ENCODE measurements at regions not wholly inside any gene's neighbourhood (a gene's known extent, or its start where the extent isn't known, plus 50 kb on each side); places are given as distances from the start of the nearest gene placed in this dataset.

- 32% methylated on average over 4 of the region's 4 CpGs for WGBS
- Histone ChIP-seq H3K27ac (no peak overlapping the region), H3K36me3 (no peaks in the 10 kb centered on the region), H3K4me3 (no peak overlapping the region), H3K27me3 (no peaks in the 10 kb centered on the region), H3K4me1 (no peaks in the 10 kb centered on the region), H3K9me3 (no peaks in the 10 kb centered on the region)
- no peak for TF ChIP-seq CTCF (IDR thresholded peaks at IDR 0.05)
- TF ChIP-seq EP300 (IDR thresholded peaks at IDR 0.05), result no peak
- TF ChIP-seq POLR2AphosphoS5 (IDR thresholded peaks at IDR 0.05), result no peak
- TF ChIP-seq POLR2A (IDR thresholded peaks at IDR 0.05), result no peak
- DNase-seq (ENCODE audit: low spot score in 2 of 2), result no peak
Observed at GRCh38 chr17:69928611-69929010, 146.4 kb upstream of the KCNJ16 start.

- H3K27me3 ChIP-seq, result no peaks in the 10 kb centered on the region
- H3K27ac ChIP-seq, result no peak overlapping the region
- 66% methylated on average over 3 of the region's 3 CpGs for WGBS
- H3K9me3 ChIP-seq, result no peaks in the 10 kb centered on the region
- H3K36me3 ChIP-seq, result no peaks in the 10 kb centered on the region
- DNase-seq (ENCODE audit: low spot score in 2 of 2), result no peak
- H3K4me3 ChIP-seq, result no peak overlapping the region
- H3K4me1 ChIP-seq, result no peaks in the 10 kb centered on the region
- TF ChIP-seq CTCF (IDR thresholded peaks at IDR 0.05), result no peak
- TF ChIP-seq POLR2AphosphoS5 (IDR thresholded peaks at IDR 0.05), result no peak
- no peak for TF ChIP-seq POLR2A (IDR thresholded peaks at IDR 0.05)
- no peak for TF ChIP-seq EP300 (IDR thresholded peaks at IDR 0.05)
Observed at GRCh38 chr17:69936996-69937395, 138.0 kb upstream of the KCNJ16 start.

- H3K27ac ChIP-seq, result no peak overlapping the region
- H3K4me3 ChIP-seq, result no peak overlapping the region
- DNase-seq (ENCODE audit: low spot score in 2 of 2), result no peak
- peaks cover 5% of the 10 kb centered on the region for H3K4me1 ChIP-seq
- TF ChIP-seq EP300 (IDR thresholded peaks at IDR 0.05) (no peak), CTCF (IDR thresholded peaks at IDR 0.05) (no peak), POLR2A (IDR thresholded peaks at IDR 0.05) (no peak), POLR2AphosphoS5 (IDR thresholded peaks at IDR 0.05) (no peak)
- H3K9me3 ChIP-seq, result no peaks in the 10 kb centered on the region
- H3K36me3 ChIP-seq, result no peaks in the 10 kb centered on the region
- no peaks in the 10 kb centered on the region for H3K27me3 ChIP-seq
Observed at GRCh38 chr17:69943058-69943457, 132.0 kb upstream of the KCNJ16 start.

- 80% methylated on average over 5 of the region's 5 CpGs for WGBS
- Histone ChIP-seq H3K4me1 (peaks cover 5% of the 10 kb centered on the region), H3K9me3 (no peaks in the 10 kb centered on the region), H3K27me3 (no peaks in the 10 kb centered on the region), H3K36me3 (no peaks in the 10 kb centered on the region), H3K27ac (no peak overlapping the region), H3K4me3 (no peak overlapping the region)
- TF ChIP-seq EP300 (IDR thresholded peaks at IDR 0.05) (no peak), POLR2A (IDR thresholded peaks at IDR 0.05) (no peak), POLR2AphosphoS5 (IDR thresholded peaks at IDR 0.05) (no peak), CTCF (IDR thresholded peaks at IDR 0.05) (no peak)
- DNase-seq (ENCODE audit: low spot score in 2 of 2), result no peak
Observed at GRCh38 chr17:69944406-69944805, 130.6 kb upstream of the KCNJ16 start.

GRCh38 chr17:69945698-69946185 is 129.3 kb upstream of the KCNJ16 start:
- H3K4me3 ChIP-seq, result no peak overlapping the region
- no peak for DNase-seq (ENCODE audit: low spot score in 2 of 2)
- WGBS, result 16% methylated on average over 3 of the region's 3 CpGs
- H3K27ac ChIP-seq, result no peak overlapping the region
- H3K9me3 ChIP-seq, result no peaks in the 10 kb centered on the region
- TF ChIP-seq EP300 (IDR thresholded peaks at IDR 0.05) (no peak), POLR2A (IDR thresholded peaks at IDR 0.05) (no peak)
- H3K36me3 ChIP-seq, result no peaks in the 10 kb centered on the region
- H3K27me3 ChIP-seq, result no peaks in the 10 kb centered on the region
- peaks cover 5% of the 10 kb centered on the region for H3K4me1 ChIP-seq

All from suprapubic skin (tissue), 4 donors.